B cell (primary cell): ENCODE measurements at regions not wholly inside any gene's neighbourhood (a gene's known extent, or its start where the extent isn't known, plus 50 kb on each side); places are given as distances from the start of the nearest gene placed in this dataset.

Experiments
- ATAC-seq: fragments of 200-7000 bp; cut with Tn5 transposase; one replicate; pipeline ENCODE4 v1.10.0; 2021; ENCODE audit warnings: low read depth, mild to moderate bottlenecking, moderate number of reproducible peaks, moderate library complexity
- CTCF ChIA-PET: fragments of 350-600 bp; sonication (Branson Sonifier 250); formaldehyde crosslinking; loops from one replicate; lab custom pipeline; 2021; ENCODE audit warnings: antibody characterized with exemption, inconsistent platforms; lab: Charles Lee
- POLR2A ChIA-PET: fragments of 350-600 bp; sonication (Branson Sonifier 250); formaldehyde crosslinking; loops from one replicate; lab custom pipeline; 2021; ENCODE audit warnings: antibody characterized with exemption; lab: Charles Lee
- DNase-seq: peaks from one replicate; pipeline ENCODE4 v3.0.0; 2013
- H2AFZ ChIP-seq: 2 replicates; pipeline ENCODE4 v1.6.1; 2012; ENCODE audit warnings: mild to moderate bottlenecking, low read depth, low read length; ENCODE audit not compliant: insufficient read depth, poor library complexity, severe bottlenecking
- H3K27ac ChIP-seq, 2 donors: 1 replicate in 1 of 2; 2 replicates in 1 of 2; pipeline ENCODE4 v1.5.1; 2012 to 2013; ENCODE audit warnings: low read length in 2 of 2, mild to moderate bottlenecking in 2 of 2, moderate library complexity in 1 of 2
- H3K27me3 ChIP-seq, 4 experiments: fragments of 200-600 bp in 1 of 4; sonication (generic) in 1 of 4; replicated peaks in 1 of 4; 1 replicate in 2 of 4; 2 replicates in 2 of 4; pipeline versions ENCODE4 v1.6.1 to v1.7.0; 2013 to 2016; ENCODE audit warnings: low read length in 3 of 4, mild to moderate bottlenecking in 2 of 4, mixed read lengths in 1 of 4, moderate library complexity in 1 of 4; ENCODE audit not compliant: insufficient read depth in 4 of 4, control insufficient read depth in 3 of 4; ENCODE audit errors: control extremely low read depth in 1 of 4
- H3K36me3 ChIP-seq, 2 experiments: replicated peaks in 1 of 2; 1 replicate in 1 of 2; 2 replicates in 1 of 2; pipeline versions ENCODE4 v1.6.1 to v1.7.1; 2013; ENCODE audit warnings: low read length in 1 of 2; ENCODE audit not compliant: insufficient read depth in 2 of 2, control insufficient read depth in 1 of 2; ENCODE audit errors: control extremely low read depth in 1 of 2, extremely low read depth in 1 of 2
- H3K4me1 ChIP-seq, 2 donors: fragments of 200-600 bp in 1 of 2; sonication (generic) in 1 of 2; 1 replicate in 1 of 2; 2 replicates in 1 of 2; pipeline versions ENCODE4 v1.5.1 to v1.6.1; 2013 to 2017; ENCODE audit warnings: low read length in 2 of 2; ENCODE audit not compliant: control insufficient read depth in 2 of 2, insufficient read depth in 2 of 2
- H3K4me2 ChIP-seq: replicated peaks from 2 replicates; pipeline ENCODE3; 2012; ENCODE audit warnings: mild to moderate bottlenecking, low read depth, low read length; ENCODE audit not compliant: poor library complexity, severe bottlenecking
- H3K4me3 ChIP-seq, 5 experiments: fragments of 200-600 bp in 1 of 5; sonication (generic) in 1 of 5; 1 replicate in 3 of 5; 2 replicates in 2 of 5; pipeline versions ENCODE4 v1.5.1 to v1.7.0; 2011 to 2016; ENCODE audit warnings: low read length in 4 of 5, mild to moderate bottlenecking in 4 of 5, low read depth in 2 of 5, control low read depth in 1 of 5, moderate library complexity in 1 of 5; ENCODE audit not compliant: insufficient read depth in 1 of 5; ENCODE audit errors: control extremely low read depth in 1 of 5, extremely low read depth in 1 of 5
- H3K79me2 ChIP-seq: fragments of 200-600 bp; sonication (generic); one replicate; pipeline ENCODE4 v1.6.0; 2016; ENCODE audit warnings: low read length; ENCODE audit not compliant: control insufficient read depth, insufficient read depth
- H3K9ac ChIP-seq: fragments of 200-600 bp; sonication (generic); 2 replicates; pipeline ENCODE4 v1.6.1; 2017; ENCODE audit warnings: mild to moderate bottlenecking, low read length, moderate library complexity
- H3K9me3 ChIP-seq, 3 donors: one replicate each; pipeline versions ENCODE4 v1.6.1 to v1.7.1; 2013; ENCODE audit warnings: low read length in 2 of 3; ENCODE audit not compliant: control insufficient read depth in 2 of 3, insufficient read depth in 1 of 3; ENCODE audit errors: control extremely low read depth in 1 of 3
- H4K20me1 ChIP-seq: 2 replicates; pipeline ENCODE4 v1.6.0; 2012; ENCODE audit warnings: mild to moderate bottlenecking, low read length; ENCODE audit not compliant: insufficient read depth, control insufficient read depth, poor library complexity, severe bottlenecking
- H3K27ac Mint-ChIP-seq: one replicate; pipeline ENCODE4 v1.8.0; 2021; ENCODE audit warnings: mixed read lengths
- H3K27me3 Mint-ChIP-seq: one replicate; pipeline ENCODE4 v1.8.0; 2021; ENCODE audit warnings: mixed read lengths
- H3K4me1 Mint-ChIP-seq: one replicate; pipeline ENCODE4 v1.8.0; 2021; ENCODE audit warnings: mixed read lengths
- H3K4me3 Mint-ChIP-seq: one replicate; pipeline ENCODE4 v1.8.0; 2021; ENCODE audit warnings: mixed read lengths
- H3K9me3 Mint-ChIP-seq: one replicate; pipeline ENCODE4 v1.8.0; 2022; ENCODE audit warnings: mixed read lengths; ENCODE audit not compliant: insufficient read depth
- EZH2 ChIP-seq: IDR thresholded peaks from 2 replicates; pipeline ENCODE4 v1.6.1; 2012; ENCODE audit warnings: borderline replicate concordance, low read depth, mild to moderate bottlenecking, moderate library complexity, low read length; ENCODE audit not compliant: insufficient read depth, poor library complexity, severe bottlenecking
- WGBS: methylation state at CpG from one replicate; pipeline ENCODE4 v1.1.5; 2013; ENCODE audit warnings: missing lambda C conversion rate; ENCODE audit not compliant: insufficient coverage; 5-methylcytosine and 5-hydroxymethylcytosine counted together
- intact Hi-C: fragments of 100-400 bp; cut with micrococcal nuclease; formaldehyde crosslinking; loops from one replicate; pipeline ENCODE4 v1.10.0; 2022
- TF ChIP-seq, protein P1 (sequence below): fragments of 200-600 bp; IDR thresholded peaks from one replicate; pipeline ENCODE4 v1.8.0; 2022; ENCODE audit warnings: antibody characterized with exemption, mild to moderate bottlenecking

DNA sequence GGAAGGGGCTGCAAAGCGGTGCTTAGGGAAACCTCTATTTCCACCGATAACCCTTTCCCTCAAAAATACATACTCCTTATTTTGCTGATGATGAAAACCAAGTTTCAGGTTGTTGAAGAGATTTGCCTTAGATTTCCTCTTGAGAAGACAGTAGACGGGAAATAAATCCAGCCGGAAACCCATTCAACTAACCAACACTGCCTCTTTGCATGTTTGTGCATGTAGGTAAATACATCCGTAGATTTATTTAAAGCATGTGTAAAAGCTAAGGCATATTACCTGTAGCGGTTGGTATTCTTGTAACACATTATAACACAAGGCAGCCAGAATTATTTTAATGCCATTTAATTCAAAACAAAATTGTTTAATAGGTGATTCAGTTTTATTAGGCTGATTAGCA lies 136.3 kb upstream of the SLC22A23 start:
- DNase-seq: no peak
- ChIA-PET CTCF (no interaction called here), POLR2A (no interaction called here)
- H3K4me1 Mint-ChIP-seq: no peaks in the 10 kb centered on the region
- peaks cover 9% of the 10 kb centered on the region for H3K27me3 Mint-ChIP-seq
- no peak for ATAC-seq
- Histone ChIP-seq H2AFZ (no peak overlapping the region), H3K27ac (no peak overlapping the region), H4K20me1 (no peaks in the 10 kb centered on the region), H3K79me2 (no peaks in the 10 kb centered on the region), H3K9ac (no peak overlapping the region), H3K36me3 (no peaks in the 10 kb centered on the region), H3K4me2 (no peak overlapping the region), H3K4me1 (no peaks in the 10 kb centered on the region), H3K27me3 (peaks cover 0 to 2% (median 0%) of the 10 kb centered on the region in 4 experiments), H3K4me3 (no peak overlapping the region), H3K9me3 (peaks cover 0 to 13% (median 0%) of the 10 kb centered on the region in 3 donors)
- no peak overlapping the region for H3K27ac Mint-ChIP-seq
- H3K4me3 Mint-ChIP-seq: no peak overlapping the region
- no peaks in the 10 kb centered on the region for H3K9me3 Mint-ChIP-seq
- WGBS: no CpG with 5 or more reads among the region's 6 CpGs
- intact Hi-C loops: no loop called here
- TF ChIP-seq, protein P1, sequence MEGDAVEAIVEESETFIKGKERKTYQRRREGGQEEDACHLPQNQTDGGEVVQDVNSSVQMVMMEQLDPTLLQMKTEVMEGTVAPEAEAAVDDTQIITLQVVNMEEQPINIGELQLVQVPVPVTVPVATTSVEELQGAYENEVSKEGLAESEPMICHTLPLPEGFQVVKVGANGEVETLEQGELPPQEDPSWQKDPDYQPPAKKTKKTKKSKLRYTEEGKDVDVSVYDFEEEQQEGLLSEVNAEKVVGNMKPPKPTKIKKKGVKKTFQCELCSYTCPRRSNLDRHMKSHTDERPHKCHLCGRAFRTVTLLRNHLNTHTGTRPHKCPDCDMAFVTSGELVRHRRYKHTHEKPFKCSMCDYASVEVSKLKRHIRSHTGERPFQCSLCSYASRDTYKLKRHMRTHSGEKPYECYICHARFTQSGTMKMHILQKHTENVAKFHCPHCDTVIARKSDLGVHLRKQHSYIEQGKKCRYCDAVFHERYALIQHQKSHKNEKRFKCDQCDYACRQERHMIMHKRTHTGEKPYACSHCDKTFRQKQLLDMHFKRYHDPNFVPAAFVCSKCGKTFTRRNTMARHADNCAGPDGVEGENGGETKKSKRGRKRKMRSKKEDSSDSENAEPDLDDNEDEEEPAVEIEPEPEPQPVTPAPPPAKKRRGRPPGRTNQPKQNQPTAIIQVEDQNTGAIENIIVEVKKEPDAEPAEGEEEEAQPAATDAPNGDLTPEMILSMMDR: no peak
- TF ChIP-seq EZH2: no peak

DNA sequence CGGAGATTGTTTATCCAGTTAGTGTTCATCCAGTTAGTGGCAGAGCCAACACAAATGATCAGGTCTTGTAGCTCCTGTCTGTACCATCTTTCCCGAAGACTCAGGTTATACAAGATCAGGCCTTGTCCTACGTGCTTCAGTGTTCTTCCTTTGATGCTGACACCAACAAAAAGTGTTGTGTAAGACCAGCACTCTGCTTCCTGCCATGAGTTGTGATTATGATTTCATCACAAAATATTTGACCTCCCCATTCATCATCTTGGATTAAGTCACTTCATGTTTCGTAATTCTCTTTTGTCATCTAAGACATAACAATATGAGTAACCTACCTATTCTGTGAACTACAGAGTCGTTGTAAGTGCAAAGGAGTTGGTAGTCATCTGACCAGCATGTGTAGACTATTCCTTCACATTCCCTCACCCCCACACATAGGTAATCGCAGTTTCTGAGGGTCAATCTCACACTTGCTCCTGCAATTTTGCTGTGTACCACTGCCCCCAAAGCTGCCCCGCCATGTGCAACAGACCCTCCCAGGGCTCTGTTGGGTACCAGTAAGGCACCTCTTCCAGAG lies 135.6 kb upstream of the SLC22A23 start:
- Histone ChIP-seq H3K9ac (no peak overlapping the region), H3K27me3 (peaks cover 0 to 2% (median 0%) of the 10 kb centered on the region in 4 experiments), H3K27ac (no peak overlapping the region), H2AFZ (no peak overlapping the region), H3K36me3 (no peaks in the 10 kb centered on the region), H3K4me2 (no peak overlapping the region), H3K9me3 (peaks cover 0 to 16% (median 5%) of the 10 kb centered on the region in 3 donors), H3K4me1 (no peaks in the 10 kb centered on the region), H4K20me1 (no peaks in the 10 kb centered on the region), H3K4me3 (no peak overlapping the region), H3K79me2 (no peaks in the 10 kb centered on the region)
- H3K9me3 Mint-ChIP-seq: no peaks in the 10 kb centered on the region
- H3K4me3 Mint-ChIP-seq: no peak overlapping the region
- H3K4me1 Mint-ChIP-seq: no peaks in the 10 kb centered on the region
- TF ChIP-seq, protein P1: no peak
- TF ChIP-seq EZH2: no peak
- peaks cover 9% of the 10 kb centered on the region for H3K27me3 Mint-ChIP-seq
- ATAC-seq: no peak
- POLR2A ChIA-PET: no interaction called here
- intact Hi-C loops: no loop called here
- CTCF ChIA-PET: no interaction called here
- H3K27ac Mint-ChIP-seq: no peak overlapping the region
- 94% methylated on average over 5 of the region's 7 CpGs for whole genome bisulfite sequencing
- DNase-seq: no peak
